ENCODE measurements at regions not wholly inside any gene's neighbourhood (a gene's known extent, or its start where the extent isn't known, plus 50 kb on each side); places are given as distances from the start of the nearest gene placed in this dataset.

- H3K9me3 ChIP-seq: no peaks in the 10 kb centered on the region
- H3K27me3 ChIP-seq: no peaks in the 10 kb centered on the region
- intact Hi-C loops (cut with DNase I): no loop called here
- H3K36me3 ChIP-seq: no peaks in the 10 kb centered on the region
- ATAC-seq: no peak
- no peaks in the 10 kb centered on the region for H3K4me1 ChIP-seq
- no peak overlapping the region for H3K27ac ChIP-seq
- no peak overlapping the region for H3K4me3 ChIP-seq
- TF ChIP-seq POLR2A (IDR thresholded peaks at IDR 0.05) (no peak), CTCF (IDR thresholded peaks at IDR 0.05) (no peak)
- 75 to 83% (median 81%) methylated on average over 9 of the region's 9 CpGs for WGBS, 4 donors
- DNase-seq: no peak
Measured at GRCh38 chr5:125574491-125575044, 828.1 kb upstream of the ZNF608 start.

- Histone ChIP-seq H3K27ac (no peak overlapping the region), H3K4me1 (no peaks in the 10 kb centered on the region), H3K27me3 (no peaks in the 10 kb centered on the region), H3K9me3 (no peaks in the 10 kb centered on the region), H3K36me3 (no peaks in the 10 kb centered on the region), H3K4me3 (no peak overlapping the region)
- no peak for TF ChIP-seq CTCF (IDR thresholded peaks at IDR 0.05)
- no peak for TF ChIP-seq POLR2A (IDR thresholded peaks at IDR 0.05)
- 88 to 95% (median 91%) methylated on average over 1 of the region's 1 CpG for WGBS, 4 donors
- DNase-seq: no peak
- no peak for ATAC-seq
- intact Hi-C loops (cut with DNase I): no loop called here
Measured at GRCh38 chr5:125575171-125575890, 828.9 kb upstream of the ZNF608 start.

GRCh38 chr5:125575891-125576505, 829.6 kb upstream of the ZNF608 start:
- TF ChIP-seq POLR2A (IDR thresholded peaks at IDR 0.05) (no peak), CTCF (IDR thresholded peaks at IDR 0.05) (no peak)
- no peaks in the 10 kb centered on the region for H3K4me1 ChIP-seq
- no peaks in the 10 kb centered on the region for H3K36me3 ChIP-seq
- intact Hi-C loops (cut with DNase I): no loop called here
- H3K27me3 ChIP-seq: no peaks in the 10 kb centered on the region
- H3K27ac ChIP-seq: no peak overlapping the region
- WGBS, 4 donors: 55 to 73% (median 69%) methylated on average over 7 of the region's 7 CpGs
- DNase-seq (no peak), ATAC-seq (no peak)
- no peak overlapping the region for H3K4me3 ChIP-seq
- no peaks in the 10 kb centered on the region for H3K9me3 ChIP-seq

GRCh38 chr5:125576822-125577221, 830.4 kb upstream of the ZNF608 start:
- no peak overlapping the region for H3K4me3 ChIP-seq
- no peaks in the 10 kb centered on the region for H3K9me3 ChIP-seq
- DNase-seq: no peak
- no peak for ATAC-seq
- intact Hi-C loops (cut with DNase I): no loop called here
- no peak overlapping the region for H3K27ac ChIP-seq
- peaks cover 0 to 8% (median 0%) of the 10 kb centered on the region in 12 donors for H3K4me1 ChIP-seq
- H3K27me3 ChIP-seq: no peaks in the 10 kb centered on the region
- 59 to 72% (median 65%) methylated on average over 3 of the region's 3 CpGs for WGBS, 4 donors
- no peak for TF ChIP-seq CTCF (IDR thresholded peaks at IDR 0.05)
- TF ChIP-seq POLR2A (IDR thresholded peaks at IDR 0.05): no peak
- no peaks in the 10 kb centered on the region for H3K36me3 ChIP-seq
